ENCODE measurements at regions not wholly inside any gene's neighbourhood (a gene's known extent, or its start where the extent isn't known, plus 50 kb on each side); places are given as distances from the start of the nearest gene placed in this dataset.
"Not testable (repeated sequence)": the region's sequence is repeated elsewhere in the genome, so short reads cannot be mapped to it uniquely, and the experiment has no call there.

- Histone ChIP-seq H3K36me3 (ENCODE audit: control insufficient read depth, insufficient read depth, low read length) (no peaks in the 10 kb centered on the region), H3K27me3 (ENCODE audit: control insufficient read depth, insufficient read depth, low read length) (no peaks in the 10 kb centered on the region), H3K9me3 (ENCODE audit: control insufficient read depth, insufficient read depth, low read length) (no peaks in the 10 kb centered on the region), H3K27ac (ENCODE audit: low read length) (no peak overlapping the region), H3K4me1 (ENCODE audit: control insufficient read depth, insufficient read depth, low read length) (no peaks in the 10 kb centered on the region), H3K4me3 (ENCODE audit: low read length) (no peak overlapping the region)
- DNase-seq (no peak), ATAC-seq (no peak)
- Mint-ChIP-seq H3K36me3 (no peaks in the 10 kb centered on the region), H3K27ac (no peak overlapping the region), H3K4me3 (no peak overlapping the region), H3K27me3 (ENCODE audit: low read depth in 2 of 2) (peaks cover 0 to 2% of the 10 kb centered on the region in 2 donors), H3K9me3 (no peaks in the 10 kb centered on the region), H3K4me1 (no peaks in the 10 kb centered on the region)
- TF ChIP-seq CTCF (IDR thresholded peaks at IDR 0.05) = no peak
- intact Hi-C loops (cut with micrococcal nuclease) = no loop called here
These were observed 276.5 kb upstream of the USP25 start for GRCh38 chr21:15453261-15453660.

DNA sequence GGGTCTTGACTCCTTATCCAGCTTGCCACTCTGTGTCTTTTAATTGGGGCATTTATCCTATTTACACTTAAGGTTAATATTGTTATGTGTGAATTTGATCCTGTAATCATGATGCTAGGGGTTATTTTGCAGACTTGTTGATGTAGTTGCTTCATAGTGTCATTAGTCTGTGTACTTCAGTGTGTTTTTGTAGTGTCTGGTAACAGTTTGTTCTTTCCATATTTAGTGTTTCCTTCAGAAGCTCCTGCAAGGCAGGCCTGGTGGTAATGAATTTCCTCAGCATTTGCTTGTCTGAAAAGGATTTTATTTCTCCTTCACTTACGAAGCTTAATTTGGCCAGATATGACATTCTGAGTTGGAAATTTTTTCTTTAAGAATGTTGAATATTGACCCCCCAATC, 276.0 kb upstream of the USP25 start:
- H3K9me3 ChIP-seq (ENCODE audit: control insufficient read depth, insufficient read depth, low read length); H3K4me3 ChIP-seq (ENCODE audit: low read length); H3K36me3 Mint-ChIP-seq; ATAC-seq; H3K27ac ChIP-seq (ENCODE audit: low read length); DNase-seq; H3K4me1 ChIP-seq (ENCODE audit: control insufficient read depth, insufficient read depth, low read length); H3K4me3 Mint-ChIP-seq; H3K36me3 ChIP-seq (ENCODE audit: control insufficient read depth, insufficient read depth, low read length); H3K4me1 Mint-ChIP-seq; H3K27ac Mint-ChIP-seq; H3K27me3 ChIP-seq (ENCODE audit: control insufficient read depth, insufficient read depth, low read length); H3K27me3 Mint-ChIP-seq (ENCODE audit: low read depth in 2 of 2); H3K9me3 Mint-ChIP-seq; intact Hi-C loops (cut with micrococcal nuclease): not testable (repeated sequence)
- 88% methylated on average over 1 of the region's 1 CpG for WGBS (ENCODE audit: insufficient coverage)

GRCh38 chr21:15454931-15455330, 274.9 kb upstream of the USP25 start:
- DNase-seq; H3K27ac ChIP-seq (ENCODE audit: low read length); ATAC-seq; H3K36me3 Mint-ChIP-seq; H3K4me3 ChIP-seq (ENCODE audit: low read length); H3K4me3 Mint-ChIP-seq; H3K36me3 ChIP-seq (ENCODE audit: control insufficient read depth, insufficient read depth, low read length); H3K9me3 ChIP-seq (ENCODE audit: control insufficient read depth, insufficient read depth, low read length); H3K27me3 Mint-ChIP-seq (ENCODE audit: low read depth in 2 of 2); H3K9me3 Mint-ChIP-seq; H3K27me3 ChIP-seq (ENCODE audit: control insufficient read depth, insufficient read depth, low read length); H3K4me1 ChIP-seq (ENCODE audit: control insufficient read depth, insufficient read depth, low read length); H3K4me1 Mint-ChIP-seq; H3K27ac Mint-ChIP-seq; intact Hi-C loops (cut with micrococcal nuclease): not testable (repeated sequence)
- 100% methylated on average over 1 of the region's 2 CpGs for WGBS (ENCODE audit: insufficient coverage)

- Mint-ChIP-seq H3K36me3 (no peaks in the 10 kb centered on the region), H3K4me1 (no peaks in the 10 kb centered on the region), H3K27me3 (ENCODE audit: low read depth in 2 of 2) (peaks cover 0 to 2% of the 10 kb centered on the region in 2 donors), H3K9me3 (no peaks in the 10 kb centered on the region), H3K4me3 (no peak overlapping the region), H3K27ac (no peak overlapping the region)
- Histone ChIP-seq H3K9me3 (ENCODE audit: control insufficient read depth, insufficient read depth, low read length) (no peaks in the 10 kb centered on the region), H3K27ac (ENCODE audit: low read length) (no peak overlapping the region), H3K36me3 (ENCODE audit: control insufficient read depth, insufficient read depth, low read length) (no peaks in the 10 kb centered on the region), H3K27me3 (ENCODE audit: control insufficient read depth, insufficient read depth, low read length) (no peaks in the 10 kb centered on the region), H3K4me3 (ENCODE audit: low read length) (no peak overlapping the region), H3K4me1 (ENCODE audit: control insufficient read depth, insufficient read depth, low read length) (no peaks in the 10 kb centered on the region)
- intact Hi-C loops (cut with micrococcal nuclease) = no loop called here
- ATAC-seq = no peak
- TF ChIP-seq CTCF (IDR thresholded peaks at IDR 0.05) = no peak
- DNase-seq = no peak
- WGBS (ENCODE audit: insufficient coverage) = 93% methylated on average over 14 of the region's 14 CpGs
These were observed 273.8 kb upstream of the USP25 start for GRCh38 chr21:15455819-15456462.
